Thyroid gland (tissue), 4 donors: ENCODE measurements at regions not wholly inside any gene's neighbourhood (a gene's known extent, or its start where the extent isn't known, plus 50 kb on each side); places are given as distances from the start of the nearest gene placed in this dataset.

Experiments used
- DNase-seq, 2 donors: peaks; one replicate each; pipeline ENCODE4 v3.0.0-alpha.2; 2019
- H3K27ac ChIP-seq, 3 donors: fragments of 200-600 bp; sonication (generic); 1 replicate in 2 of 3; 2 replicates in 1 of 3; pipeline ENCODE4 v1.5.1; 2016 to 2019; ENCODE audit warnings: mild to moderate bottlenecking in 1 of 3, moderate library complexity in 1 of 3
- H3K27me3 ChIP-seq: fragments of 200-600 bp; sonication (generic); one replicate; pipeline ENCODE4 v1.5.1; 2019
- H3K36me3 ChIP-seq, 2 donors: fragments of 200-600 bp; sonication (generic); one replicate each; pipeline ENCODE4 v1.5.1; 2016 to 2019
- H3K4me1 ChIP-seq, 2 donors: fragments of 200-600 bp; sonication (generic); one replicate each; pipeline ENCODE4 v1.5.1; 2017 to 2019
- H3K4me3 ChIP-seq, 3 donors: fragments of 200-600 bp; sonication (generic); replicated peaks in 1 of 3; 1 replicate in 2 of 3; 2 replicates in 1 of 3; pipeline ENCODE4 v1.5.1; 2016; ENCODE audit warnings: mild to moderate bottlenecking in 1 of 3
- H3K9me3 ChIP-seq: fragments of 200-600 bp; sonication (generic); one replicate; pipeline ENCODE4 v1.5.1; 2017
- POLR2A ChIP-seq, 2 donors: fragments of 450-650 bp; IDR thresholded peaks; one replicate each; pipeline ENCODE4 v1.6.1; 2017; ENCODE audit warnings: antibody characterized with exemption in 2 of 2, mild to moderate bottlenecking in 2 of 2, moderate library complexity in 1 of 2
- WGBS, 2 donors: methylation state at CpG; one replicate each; pipeline ENCODE4 v1.1.5; 2017; 5-methylcytosine and 5-hydroxymethylcytosine counted together
- intact Hi-C: fragments of 100-400 bp; cut with DNase I; formaldehyde crosslinking; loops from one replicate; pipeline ENCODE4 v1.15.1; 2023
- TF ChIP-seq, protein P1 (sequence below), 6 experiments: fragments of 200-600 bp in 3 of 6; fragments of 450-650 bp in 3 of 6; sonication (generic) in 3 of 6; IDR thresholded peaks; one replicate each; pipeline ENCODE4 v1.5.1; 2016 to 2019; ENCODE audit warnings: antibody characterized with exemption in 6 of 6, mild to moderate bottlenecking in 2 of 6, inconsistent platforms in 1 of 6, moderate library complexity in 1 of 6

GRCh38 chr13:59446391-59446790, 717.3 kb downstream of the DIAPH3 start:
- DNase-seq = no peak
- 93 to 95% methylated on average over 5 of the region's 5 CpGs for WGBS, 2 donors
- Histone ChIP-seq H3K9me3 (no peaks in the 10 kb centered on the region), H3K4me1 (peaks cover 0 to 2% of the 10 kb centered on the region in 2 donors), H3K27ac (no peak overlapping the region), H3K4me3 (no peak overlapping the region), H3K27me3 (no peaks in the 10 kb centered on the region), H3K36me3 (no peaks in the 10 kb centered on the region)
- intact Hi-C loops = no loop called here
- no peak for TF ChIP-seq POLR2A (IDR thresholded peaks at IDR 0.05)
- TF ChIP-seq, protein P1, sequence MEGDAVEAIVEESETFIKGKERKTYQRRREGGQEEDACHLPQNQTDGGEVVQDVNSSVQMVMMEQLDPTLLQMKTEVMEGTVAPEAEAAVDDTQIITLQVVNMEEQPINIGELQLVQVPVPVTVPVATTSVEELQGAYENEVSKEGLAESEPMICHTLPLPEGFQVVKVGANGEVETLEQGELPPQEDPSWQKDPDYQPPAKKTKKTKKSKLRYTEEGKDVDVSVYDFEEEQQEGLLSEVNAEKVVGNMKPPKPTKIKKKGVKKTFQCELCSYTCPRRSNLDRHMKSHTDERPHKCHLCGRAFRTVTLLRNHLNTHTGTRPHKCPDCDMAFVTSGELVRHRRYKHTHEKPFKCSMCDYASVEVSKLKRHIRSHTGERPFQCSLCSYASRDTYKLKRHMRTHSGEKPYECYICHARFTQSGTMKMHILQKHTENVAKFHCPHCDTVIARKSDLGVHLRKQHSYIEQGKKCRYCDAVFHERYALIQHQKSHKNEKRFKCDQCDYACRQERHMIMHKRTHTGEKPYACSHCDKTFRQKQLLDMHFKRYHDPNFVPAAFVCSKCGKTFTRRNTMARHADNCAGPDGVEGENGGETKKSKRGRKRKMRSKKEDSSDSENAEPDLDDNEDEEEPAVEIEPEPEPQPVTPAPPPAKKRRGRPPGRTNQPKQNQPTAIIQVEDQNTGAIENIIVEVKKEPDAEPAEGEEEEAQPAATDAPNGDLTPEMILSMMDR (IDR thresholded peaks at IDR 0.05) = no peak

DNA sequence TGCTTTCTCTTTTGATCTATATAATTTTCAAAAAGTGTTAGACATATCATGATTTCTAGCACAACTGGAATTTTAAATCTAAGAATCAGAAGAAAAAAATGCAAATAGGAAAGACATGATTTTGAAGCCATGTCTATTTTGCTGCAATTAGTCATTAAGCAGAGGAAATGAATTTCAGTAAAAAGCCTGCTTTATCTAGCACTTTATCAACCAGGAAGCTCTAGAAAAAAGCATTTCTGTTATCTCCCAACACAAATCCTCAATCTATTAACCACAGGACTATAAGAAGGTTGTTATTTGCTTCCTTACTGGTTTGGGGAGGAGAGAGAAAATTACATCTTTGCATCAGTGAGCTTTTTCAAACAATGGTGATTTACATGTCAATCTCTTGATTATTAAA, 716.7 kb downstream of the DIAPH3 start:
- Histone ChIP-seq H3K27ac (no peak overlapping the region), H3K9me3 (no peaks in the 10 kb centered on the region), H3K4me3 (no peak overlapping the region), H3K4me1 (peaks cover 0 to 2% of the 10 kb centered on the region in 2 donors), H3K36me3 (no peaks in the 10 kb centered on the region), H3K27me3 (no peaks in the 10 kb centered on the region)
- DNase-seq = no peak
- intact Hi-C loops = no loop called here
- TF ChIP-seq, protein P1 (IDR thresholded peaks at IDR 0.05) = no peak
- TF ChIP-seq POLR2A (IDR thresholded peaks at IDR 0.05) = no peak

GRCh38 chr13:59447846-59448620, 715.7 kb downstream of the DIAPH3 start:
- no peaks in the 10 kb centered on the region for H3K27me3 ChIP-seq
- 90 to 91% methylated on average over 6 of the region's 6 CpGs for WGBS, 2 donors
- no peak overlapping the region for H3K27ac ChIP-seq
- no peak overlapping the region for H3K4me3 ChIP-seq
- peaks cover 0 to 2% of the 10 kb centered on the region in 2 donors for H3K4me1 ChIP-seq
- intact Hi-C loops = no loop called here
- H3K36me3 ChIP-seq = no peaks in the 10 kb centered on the region
- TF ChIP-seq, protein P1 (IDR thresholded peaks at IDR 0.05) = no peak
- TF ChIP-seq POLR2A (IDR thresholded peaks at IDR 0.05) = no peak
- DNase-seq = no peak
- no peaks in the 10 kb centered on the region for H3K9me3 ChIP-seq

GRCh38 chr13:59449750-59450149, 714.0 kb downstream of the DIAPH3 start:
- TF ChIP-seq POLR2A (IDR thresholded peaks at IDR 0.05) = no peak
- TF ChIP-seq, protein P1 (IDR thresholded peaks at IDR 0.05) = no peak
- Histone ChIP-seq H3K9me3 (no peaks in the 10 kb centered on the region), H3K27me3 (no peaks in the 10 kb centered on the region), H3K4me3 (no peak overlapping the region), H3K27ac (no peak overlapping the region), H3K4me1 (no peaks in the 10 kb centered on the region), H3K36me3 (no peaks in the 10 kb centered on the region)
- DNase-seq = no peak
- 81 to 82% methylated on average over 4 of the region's 4 CpGs for WGBS, 2 donors
- intact Hi-C loops = no loop called here

- Histone ChIP-seq H3K27ac (no peak overlapping the region), H3K9me3 (no peaks in the 10 kb centered on the region), H3K27me3 (no peaks in the 10 kb centered on the region), H3K36me3 (no peaks in the 10 kb centered on the region), H3K4me1 (no peaks in the 10 kb centered on the region), H3K4me3 (no peak overlapping the region)
- DNase-seq = no peak
- TF ChIP-seq, protein P1 (IDR thresholded peaks at IDR 0.05) = no peak
- TF ChIP-seq POLR2A (IDR thresholded peaks at IDR 0.05) = no peak
- intact Hi-C loops = no loop called here
- 95% methylated on average over 1 of the region's 1 CpG for WGBS, 2 donors
These were observed 713.5 kb downstream of the DIAPH3 start for GRCh38 chr13:59450229-59450628.
